GM12864 (cell line): ENCODE measurements at regions not wholly inside any gene's neighbourhood (a gene's known extent, or its start where the extent isn't known, plus 50 kb on each side); places are given as distances from the start of the nearest gene placed in this dataset.

Experiments used
- DNase-seq: peaks from one replicate; pipeline ENCODE4 v3.0.0-alpha.2; 2011; ENCODE audit warnings: low read depth
- H3K4me3 ChIP-seq: 2 replicates; pipeline ENCODE4 v1.5.1; 2011; ENCODE audit warnings: mild to moderate bottlenecking, low read depth, low read length, control low read depth
- CTCF ChIP-seq: IDR thresholded peaks from 2 replicates; pipeline ENCODE4 v1.5.1; 2011; ENCODE audit warnings: low read depth, mild to moderate bottlenecking, moderate library complexity, low read length, control low read depth, inconsistent platforms; ENCODE audit errors: missing control alignments

GRCh38 chr4:89369581-89369980, 62.0 kb upstream of the GPRIN3 start:
- no peak for DNase-seq
- H3K4me3 ChIP-seq = no peak overlapping the region
- no peak for TF ChIP-seq CTCF

- DNase-seq = no peak
- H3K4me3 ChIP-seq = no peak overlapping the region
- TF ChIP-seq CTCF = no peak
Measured at GRCh38 chr4:89368861-89369260, 61.3 kb upstream of the GPRIN3 start.

GRCh38 chr4:89365776-89366175, 58.2 kb upstream of the GPRIN3 start:
- no peak overlapping the region for H3K4me3 ChIP-seq
- TF ChIP-seq CTCF = no peak
- DNase-seq = no peak

GRCh38 chr4:89365375-89365774, 57.8 kb upstream of the GPRIN3 start:
- TF ChIP-seq CTCF = no peak
- no peak overlapping the region for H3K4me3 ChIP-seq
- no peak for DNase-seq

- no peak for DNase-seq
- no peak for TF ChIP-seq CTCF
- no peak overlapping the region for H3K4me3 ChIP-seq
Measured at GRCh38 chr4:89364541-89364940, 56.9 kb upstream of the GPRIN3 start.

- no peak overlapping the region for H3K4me3 ChIP-seq
- DNase-seq = no peak
- TF ChIP-seq CTCF = no peak
Measured at GRCh38 chr4:89363786-89364185, 56.2 kb upstream of the GPRIN3 start.

GRCh38 chr4:89358935-89359638, 51.5 kb upstream of the GPRIN3 start:
- DNase-seq = no peak
- no peak for TF ChIP-seq CTCF
- H3K4me3 ChIP-seq = no peak overlapping the region
